GM10248 (cell line): ENCODE measurements at regions not wholly inside any gene's neighbourhood (a gene's known extent, or its start where the extent isn't known, plus 50 kb on each side); places are given as distances from the start of the nearest gene placed in this dataset.

Experiments used
- CTCF ChIA-PET: fragments of 300-600 bp; sonication (Branson Sonifier 250); formaldehyde crosslinking; extraction: SDS; loops from one replicate; lab custom pipeline; 2021; ENCODE audit warnings: antibody characterized with exemption; lab: Yijun Ruan, JAX
- POLR2A ChIA-PET: fragments of 350-650 bp; sonication (Branson Sonifier 250); formaldehyde crosslinking; extraction: SDS; loops from one replicate; lab custom pipeline; 2020; ENCODE audit warnings: antibody characterized with exemption; lab: Yijun Ruan, JAX
- DNase-seq: peaks from one replicate; pipeline ENCODE4 v3.0.0; 2012; ENCODE audit errors: extremely low spot score
- CTCF ChIP-seq: IDR thresholded peaks from 2 replicates; pipeline ENCODE4 v1.5.1; 2012; ENCODE audit warnings: mild to moderate bottlenecking, low read depth; ENCODE audit errors: extremely low read depth, missing control alignments, control extremely low read depth

GRCh38 chr9:11966786-11967185, 726.4 kb upstream of the TYRP1 start:
- DNase-seq: no peak
- CTCF ChIA-PET: interaction anchor here (1.5 kb wide), 1 partner anchor 10 kb away, joined by 3 read pairs; no protein-coding TSS in a partner anchor
- POLR2A ChIA-PET: no interaction called here
- no peak for TF ChIP-seq CTCF

GRCh38 chr9:11968631-11969030, 724.6 kb upstream of the TYRP1 start:
- ChIA-PET CTCF (no interaction called here), POLR2A (no interaction called here)
- no peak for TF ChIP-seq CTCF
- no peak for DNase-seq

GRCh38 chr9:11973011-11973410, 720.2 kb upstream of the TYRP1 start:
- DNase-seq: no peak
- no peak for TF ChIP-seq CTCF
- ChIA-PET POLR2A (no interaction called here), CTCF (no interaction called here)

GRCh38 chr9:11973511-11973910, 719.7 kb upstream of the TYRP1 start:
- POLR2A ChIA-PET: no interaction called here
- DNase-seq: no peak
- TF ChIP-seq CTCF: no peak
- CTCF ChIA-PET: no interaction called here

- CTCF ChIA-PET: interaction anchor here (0.8 to 1.2 kb wide), 2 partner anchors 8 to 10 kb away, joined by 3 to 5 read pairs; no protein-coding TSS in a partner anchor
- TF ChIP-seq CTCF: no peak
- DNase-seq: no peak
- POLR2A ChIA-PET: no interaction called here
Measured at GRCh38 chr9:11992866-11993265, 700.3 kb upstream of the TYRP1 start.

GRCh38 chr9:12014488-12014887, 678.7 kb upstream of the TYRP1 start:
- CTCF ChIA-PET: no interaction called here
- no peak for TF ChIP-seq CTCF
- POLR2A ChIA-PET: no interaction called here
- DNase-seq: no peak
